ENCODE measurements at regions not wholly inside any gene's neighbourhood (a gene's known extent, or its start where the extent isn't known, plus 50 kb on each side); places are given as distances from the start of the nearest gene placed in this dataset.

DNA sequence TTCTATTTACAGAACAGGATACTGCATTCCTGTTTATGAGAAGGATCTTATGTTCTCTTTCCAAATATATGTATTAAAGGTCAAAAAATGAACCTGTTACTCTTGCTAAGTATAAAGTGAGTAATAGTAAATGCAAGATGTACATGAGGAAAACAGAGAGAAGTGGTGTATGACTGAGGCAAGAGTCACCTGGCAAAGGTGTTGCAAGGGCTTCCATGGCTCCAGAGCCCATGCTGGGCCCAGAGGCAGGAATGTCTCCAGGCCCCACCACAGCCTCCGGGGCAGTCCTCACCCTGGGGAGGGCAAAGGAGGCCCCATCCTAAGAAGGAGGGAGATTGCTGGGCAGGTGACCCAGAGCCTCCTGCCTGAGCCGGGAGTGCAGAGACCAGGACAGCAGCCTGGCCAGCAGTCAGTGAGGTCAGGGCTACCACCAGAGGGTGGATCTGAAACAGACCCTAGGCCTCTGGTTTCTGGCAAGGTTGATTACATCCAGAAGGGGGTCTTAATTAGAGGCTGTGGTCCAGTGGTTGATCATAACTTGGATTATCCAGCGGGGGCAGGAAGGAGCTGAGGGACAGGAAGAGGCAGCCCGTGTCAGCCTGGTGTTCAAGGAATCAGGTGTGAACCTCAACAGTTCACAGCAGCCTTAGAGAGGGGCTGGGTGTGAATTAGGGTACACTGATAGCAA, 57.3 kb upstream of the CPLX2 start (continued):
- no peak for TF ChIP-seq NRF1 (conservative IDR thresholded peaks at IDR 0.05; ENCODE audit: low read depth, low read length)
- TF ChIP-seq CHD2 (IDR thresholded peaks at IDR 0.05; ENCODE audit: borderline replicate concordance, low read depth, low read length): no peak
- TF ChIP-seq, protein P1, sequence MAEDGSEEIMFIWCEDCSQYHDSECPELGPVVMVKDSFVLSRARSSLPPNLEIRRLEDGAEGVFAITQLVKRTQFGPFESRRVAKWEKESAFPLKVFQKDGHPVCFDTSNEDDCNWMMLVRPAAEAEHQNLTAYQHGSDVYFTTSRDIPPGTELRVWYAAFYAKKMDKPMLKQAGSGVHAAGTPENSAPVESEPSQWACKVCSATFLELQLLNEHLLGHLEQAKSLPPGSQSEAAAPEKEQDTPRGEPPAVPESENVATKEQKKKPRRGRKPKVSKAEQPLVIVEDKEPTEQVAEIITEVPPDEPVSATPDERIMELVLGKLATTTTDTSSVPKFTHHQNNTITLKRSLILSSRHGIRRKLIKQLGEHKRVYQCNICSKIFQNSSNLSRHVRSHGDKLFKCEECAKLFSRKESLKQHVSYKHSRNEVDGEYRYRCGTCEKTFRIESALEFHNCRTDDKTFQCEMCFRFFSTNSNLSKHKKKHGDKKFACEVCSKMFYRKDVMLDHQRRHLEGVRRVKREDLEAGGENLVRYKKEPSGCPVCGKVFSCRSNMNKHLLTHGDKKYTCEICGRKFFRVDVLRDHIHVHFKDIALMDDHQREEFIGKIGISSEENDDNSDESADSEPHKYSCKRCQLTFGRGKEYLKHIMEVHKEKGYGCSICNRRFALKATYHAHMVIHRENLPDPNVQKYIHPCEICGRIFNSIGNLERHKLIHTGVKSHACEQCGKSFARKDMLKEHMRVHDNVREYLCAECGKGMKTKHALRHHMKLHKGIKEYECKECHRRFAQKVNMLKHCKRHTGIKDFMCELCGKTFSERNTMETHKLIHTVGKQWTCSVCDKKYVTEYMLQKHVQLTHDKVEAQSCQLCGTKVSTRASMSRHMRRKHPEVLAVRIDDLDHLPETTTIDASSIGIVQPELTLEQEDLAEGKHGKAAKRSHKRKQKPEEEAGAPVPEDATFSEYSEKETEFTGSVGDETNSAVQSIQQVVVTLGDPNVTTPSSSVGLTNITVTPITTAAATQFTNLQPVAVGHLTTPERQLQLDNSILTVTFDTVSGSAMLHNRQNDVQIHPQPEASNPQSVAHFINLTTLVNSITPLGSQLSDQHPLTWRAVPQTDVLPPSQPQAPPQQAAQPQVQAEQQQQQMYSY (CRISPR knock-in tag; IDR thresholded peaks at IDR 0.05): no peak
- TF ChIP-seq CEBPB (IDR thresholded peaks at IDR 0.05; ENCODE audit: borderline replicate concordance in 1 of 2, low read depth in 2 of 2, low read length in 2 of 2): no peak
- no peak for TF ChIP-seq FOXK2 (IDR thresholded peaks at IDR 0.05)
- TF ChIP-seq ZBTB11 (CRISPR knock-in tag; IDR thresholded peaks at IDR 0.05): no peak
- TF ChIP-seq, protein P2, sequence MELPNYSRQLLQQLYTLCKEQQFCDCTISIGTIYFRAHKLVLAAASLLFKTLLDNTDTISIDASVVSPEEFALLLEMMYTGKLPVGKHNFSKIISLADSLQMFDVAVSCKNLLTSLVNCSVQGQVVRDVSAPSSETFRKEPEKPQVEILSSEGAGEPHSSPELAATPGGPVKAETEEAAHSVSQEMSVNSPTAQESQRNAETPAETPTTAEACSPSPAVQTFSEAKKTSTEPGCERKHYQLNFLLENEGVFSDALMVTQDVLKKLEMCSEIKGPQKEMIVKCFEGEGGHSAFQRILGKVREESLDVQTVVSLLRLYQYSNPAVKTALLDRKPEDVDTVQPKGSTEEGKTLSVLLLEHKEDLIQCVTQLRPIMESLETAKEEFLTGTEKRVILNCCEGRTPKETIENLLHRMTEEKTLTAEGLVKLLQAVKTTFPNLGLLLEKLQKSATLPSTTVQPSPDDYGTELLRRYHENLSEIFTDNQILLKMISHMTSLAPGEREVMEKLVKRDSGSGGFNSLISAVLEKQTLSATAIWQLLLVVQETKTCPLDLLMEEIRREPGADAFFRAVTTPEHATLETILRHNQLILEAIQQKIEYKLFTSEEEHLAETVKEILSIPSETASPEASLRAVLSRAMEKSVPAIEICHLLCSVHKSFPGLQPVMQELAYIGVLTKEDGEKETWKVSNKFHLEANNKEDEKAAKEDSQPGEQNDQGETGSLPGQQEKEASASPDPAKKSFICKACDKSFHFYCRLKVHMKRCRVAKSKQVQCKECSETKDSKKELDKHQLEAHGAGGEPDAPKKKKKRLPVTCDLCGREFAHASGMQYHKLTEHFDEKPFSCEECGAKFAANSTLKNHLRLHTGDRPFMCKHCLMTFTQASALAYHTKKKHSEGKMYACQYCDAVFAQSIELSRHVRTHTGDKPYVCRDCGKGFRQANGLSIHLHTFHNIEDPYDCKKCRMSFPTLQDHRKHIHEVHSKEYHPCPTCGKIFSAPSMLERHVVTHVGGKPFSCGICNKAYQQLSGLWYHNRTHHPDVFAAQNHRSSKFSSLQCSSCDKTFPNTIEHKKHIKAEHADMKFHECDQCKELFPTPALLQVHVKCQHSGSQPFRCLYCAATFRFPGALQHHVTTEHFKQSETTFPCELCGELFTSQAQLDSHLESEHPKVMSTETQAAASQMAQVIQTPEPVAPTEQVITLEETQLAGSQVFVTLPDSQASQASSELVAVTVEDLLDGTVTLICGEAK (IDR thresholded peaks at IDR 0.05; ENCODE audit: borderline replicate concordance): no peak
- TF ChIP-seq, protein P3, sequence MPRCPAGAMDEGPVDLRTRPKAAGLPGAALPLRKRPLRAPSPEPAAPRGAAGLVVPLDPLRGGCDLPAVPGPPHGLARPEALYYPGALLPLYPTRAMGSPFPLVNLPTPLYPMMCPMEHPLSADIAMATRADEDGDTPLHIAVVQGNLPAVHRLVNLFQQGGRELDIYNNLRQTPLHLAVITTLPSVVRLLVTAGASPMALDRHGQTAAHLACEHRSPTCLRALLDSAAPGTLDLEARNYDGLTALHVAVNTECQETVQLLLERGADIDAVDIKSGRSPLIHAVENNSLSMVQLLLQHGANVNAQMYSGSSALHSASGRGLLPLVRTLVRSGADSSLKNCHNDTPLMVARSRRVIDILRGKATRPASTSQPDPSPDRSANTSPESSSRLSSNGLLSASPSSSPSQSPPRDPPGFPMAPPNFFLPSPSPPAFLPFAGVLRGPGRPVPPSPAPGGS (IDR thresholded peaks at IDR 0.05; ENCODE audit: borderline replicate concordance, insufficient read depth, low read depth, low read length, poor library complexity, severe bottlenecking): no peak
- no peak for TF ChIP-seq SREBF1 (IDR thresholded peaks at IDR 0.05; ENCODE audit: low read length)
